Heart left ventricle (tissue), 13 donors: ENCODE measurements at regions not wholly inside any gene's neighbourhood (a gene's known extent, or its start where the extent isn't known, plus 50 kb on each side); places are given as distances from the start of the nearest gene placed in this dataset.

Experiments
- CTCF ChIP-seq, 12 donors: fragments of 200-600 bp; sonication (generic) in 4 of 12; IDR thresholded peaks; one replicate each; pipeline versions ENCODE4 v1.5.0 to v1.8.0; 2018 to 2022; ENCODE audit warnings: antibody characterized with exemption in 12 of 12, mild to moderate bottlenecking in 5 of 12
- POLR2A ChIP-seq, 2 donors: fragments of 450-650 bp; IDR thresholded peaks; one replicate each; pipeline ENCODE4 v1.6.1; 2017; ENCODE audit warnings: antibody characterized with exemption in 2 of 2, mild to moderate bottlenecking in 2 of 2, moderate library complexity in 2 of 2
- donor health status: ischemic (EF 13 %, LVEDD 7.1; RV severe dilation, severe dysfunction).
- donor health status: DM: no; HTN: yes; CAD: no.
- donor health status: DM: no; HTN: no; CAD: no.
- donor health status: ischemic (EF 25% LVEDD 6.9; RV normal size, moderate dysfunction).
- donor health status: ischemic (EF 25% LVEDD 5.7; RV mildly dilated, moderate dysfunction).
- donor health status: ischemic (EF 35%, LVEDD 5.7; RV mildly dilated, moderate dysfunction).
- donor health status: nonischemic (EF 11% LVEDD 7.7; RV severe dilation, severe dysfunction).
- donor health status: DM: yes; HTN: yes; CAD: no.
- donor health status: PGD.
- donor health status: ischemic (EF 29% LVEDD 5.4; RV normal size, mild dysfunction).
- donor health status: nonischemic (EF 23%, LVEDD 6.1; RV moderate dilation, normal function).

DNA sequence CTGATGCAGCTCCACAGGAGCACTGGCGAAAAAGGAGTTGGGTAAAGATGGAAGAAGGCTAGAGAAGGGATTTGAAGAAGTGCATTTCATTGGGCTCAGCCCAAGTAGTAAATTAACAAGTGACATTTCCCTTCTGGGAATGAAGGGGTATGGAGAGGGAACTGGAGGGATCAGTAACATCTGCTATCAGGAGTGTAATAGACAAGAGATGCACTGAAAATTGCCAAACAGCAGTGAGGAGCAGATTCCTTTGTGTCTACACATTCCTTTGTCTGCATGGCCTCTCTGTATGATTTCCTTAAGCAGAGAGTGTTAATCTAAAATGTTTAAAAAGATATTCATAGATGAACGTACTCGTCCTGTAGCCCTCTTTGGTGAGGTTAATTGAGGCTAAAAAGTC is 148.2 kb upstream of the FERD3L start:
- TF ChIP-seq CTCF (IDR thresholded peaks at IDR 0.05): no peak
- no peak for TF ChIP-seq POLR2A (IDR thresholded peaks at IDR 0.05)
